HG02852 (cell line): ENCODE measurements at regions not wholly inside any gene's neighbourhood (a gene's known extent, or its start where the extent isn't known, plus 50 kb on each side); places are given as distances from the start of the nearest gene placed in this dataset.

Experiments
- ATAC-seq: cut with Tn5 transposase; IDR thresholded peaks from one replicate; pipeline ENCODE4 v1.9.1; 2021; ENCODE audit warnings: mild to moderate bottlenecking, moderate library complexity; ENCODE audit not compliant: unreplicated experiment

DNA sequence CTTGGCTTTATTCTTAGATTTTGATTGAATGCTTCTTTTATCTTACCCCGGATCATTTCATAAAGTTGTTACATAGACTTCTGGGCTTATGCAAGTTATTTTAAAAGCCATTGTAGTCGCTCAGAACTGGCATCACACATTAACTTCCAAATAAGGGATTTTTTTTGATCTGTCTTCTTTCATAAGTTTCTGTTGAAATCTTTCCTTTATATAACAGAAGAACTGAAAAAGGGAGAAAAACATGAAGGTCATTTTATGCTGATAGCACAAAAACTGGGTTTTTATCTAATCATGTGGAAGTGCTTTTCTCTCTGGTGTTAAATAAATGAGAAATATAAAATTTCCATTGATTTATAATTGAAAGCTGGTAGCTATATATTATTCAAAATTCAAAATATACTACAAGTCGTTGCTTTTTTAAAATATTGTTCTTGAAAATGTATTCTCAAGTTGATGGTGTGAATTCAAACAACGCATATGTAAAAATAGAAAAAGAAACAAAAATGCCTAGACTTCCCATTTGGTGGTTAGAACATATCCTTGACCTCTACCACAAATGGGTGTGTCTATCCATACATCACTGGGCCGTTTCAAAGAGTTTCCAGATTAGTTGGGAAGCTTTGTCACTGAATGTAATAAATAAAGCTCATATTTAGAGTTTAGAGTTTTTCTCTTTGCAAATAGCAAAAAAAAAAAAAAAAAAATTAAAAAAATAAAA lies 258.3 kb upstream of the ZPLD1 start:
- no peak for ATAC-seq

DNA sequence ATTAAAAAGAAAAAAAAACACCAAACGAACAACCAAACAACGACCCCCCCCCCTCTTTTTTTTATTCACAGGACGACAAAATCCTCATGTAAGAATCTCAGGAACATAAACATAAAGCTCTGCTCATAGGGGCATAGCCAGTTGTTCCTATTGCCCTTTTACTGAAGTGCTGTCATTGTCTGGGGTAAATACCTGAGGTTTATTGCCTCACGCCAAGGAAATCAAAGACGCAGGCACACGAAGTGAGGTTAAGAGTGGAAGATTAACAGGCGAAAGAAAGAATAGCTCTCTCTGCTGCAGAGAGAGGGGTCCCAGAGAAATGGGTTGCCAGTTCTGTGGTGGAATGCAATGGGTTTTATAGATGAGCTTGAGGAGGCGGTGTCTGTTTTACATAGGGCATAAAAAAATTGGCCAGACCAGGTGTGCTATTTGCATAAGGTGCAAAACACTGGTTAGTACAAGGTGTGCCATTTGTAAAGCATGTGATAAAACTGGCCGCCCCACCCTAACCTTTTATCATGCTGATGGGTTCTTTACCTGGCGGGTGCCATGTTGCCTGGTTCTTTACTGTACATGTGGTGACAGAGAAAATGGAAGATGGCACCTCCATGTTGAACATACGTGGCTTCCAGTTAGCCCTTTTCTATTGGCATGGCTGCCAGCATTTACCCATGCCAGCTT lies 257.6 kb upstream of the ZPLD1 start:
- no peak for ATAC-seq

DNA sequence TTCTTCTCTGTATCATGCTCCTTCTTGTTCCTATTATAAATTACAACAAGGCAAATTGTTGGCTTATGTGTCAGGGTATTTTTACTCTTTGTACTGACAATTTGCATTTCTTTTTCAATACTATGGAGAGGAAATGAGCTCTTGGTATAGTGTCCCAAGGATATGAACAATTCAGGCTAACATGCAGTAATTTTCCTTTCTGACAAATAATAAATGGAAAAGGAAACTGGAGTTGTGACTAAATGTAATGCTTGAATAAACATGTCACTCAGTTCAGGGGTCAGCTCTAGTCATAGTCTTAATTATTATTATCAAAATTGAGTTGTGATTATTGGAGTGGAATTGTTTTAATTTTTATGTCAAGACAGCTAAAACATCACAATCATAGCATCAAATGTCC lies 256.0 kb upstream of the ZPLD1 start:
- no peak for ATAC-seq

DNA sequence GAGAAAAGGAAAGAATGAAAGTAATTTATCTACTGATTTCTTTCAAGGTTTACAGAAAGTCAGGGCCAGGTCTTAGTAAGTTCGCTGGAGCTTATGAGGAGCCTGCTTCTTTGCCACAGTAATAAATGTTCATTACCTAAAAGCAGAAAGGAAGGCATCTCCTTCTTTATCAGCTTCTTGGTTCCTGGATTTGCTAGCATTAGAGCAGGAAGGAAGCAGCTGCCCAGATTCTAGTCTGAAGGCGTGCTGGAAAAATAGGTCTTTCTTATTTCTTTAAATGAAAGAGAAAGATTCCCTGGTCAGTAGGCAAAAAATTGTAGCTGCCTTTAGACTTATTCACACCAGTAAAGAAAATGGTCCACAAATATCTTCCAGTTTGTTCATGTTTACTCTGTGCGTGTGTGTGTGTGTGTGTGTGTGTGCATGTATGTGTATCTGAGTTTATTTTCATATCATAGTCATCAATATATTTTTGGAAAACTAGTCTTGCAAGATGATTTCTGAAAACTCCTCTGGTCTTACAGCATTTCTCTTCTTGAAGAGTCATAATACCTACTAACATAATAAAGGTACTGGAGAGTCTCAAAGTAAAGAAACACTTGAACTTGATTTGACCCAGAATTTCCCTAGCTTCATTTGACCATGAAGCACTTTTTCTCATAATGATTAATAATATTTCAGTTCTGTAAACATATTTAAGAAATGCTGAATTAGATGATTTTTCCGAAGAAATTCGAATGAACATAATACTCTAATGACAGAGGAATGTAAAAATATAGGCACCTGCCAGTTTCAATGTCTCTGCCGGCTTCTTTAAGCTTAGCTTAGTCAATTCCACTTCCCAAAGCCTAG lies 255.3 kb upstream of the ZPLD1 start:
- peak; percentile 74 for ATAC-seq

DNA sequence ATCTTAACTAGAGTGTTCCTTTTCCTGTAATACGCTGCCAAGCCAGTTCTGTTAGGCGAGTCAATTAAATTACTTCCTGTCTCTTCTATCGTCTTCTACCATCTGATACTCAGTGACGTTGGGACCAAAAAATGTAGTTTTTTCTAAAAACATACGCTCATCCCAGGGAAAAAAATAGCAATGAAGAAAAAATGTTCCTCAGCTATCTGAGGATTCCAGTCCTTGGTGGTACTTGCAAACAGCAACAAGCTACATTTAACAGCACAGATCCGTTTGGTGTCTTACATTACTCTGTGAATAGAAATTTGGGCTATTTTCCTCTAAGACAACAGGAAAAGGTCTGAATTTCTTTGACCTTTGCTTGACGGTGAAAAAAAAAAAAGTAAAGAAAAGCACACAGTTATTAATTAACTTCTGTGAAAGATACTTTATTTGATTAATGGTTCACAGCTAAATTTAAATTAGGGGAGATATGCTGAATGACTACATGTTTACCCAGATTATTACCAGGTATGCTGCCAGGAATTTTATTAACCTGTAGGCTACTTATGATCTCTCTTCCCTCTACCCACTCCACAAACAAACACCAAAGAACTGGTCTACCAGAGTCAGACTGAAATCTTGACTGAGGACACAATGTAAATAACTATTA lies 254.4 kb upstream of the ZPLD1 start:
- peak; percentile 40 for ATAC-seq

DNA sequence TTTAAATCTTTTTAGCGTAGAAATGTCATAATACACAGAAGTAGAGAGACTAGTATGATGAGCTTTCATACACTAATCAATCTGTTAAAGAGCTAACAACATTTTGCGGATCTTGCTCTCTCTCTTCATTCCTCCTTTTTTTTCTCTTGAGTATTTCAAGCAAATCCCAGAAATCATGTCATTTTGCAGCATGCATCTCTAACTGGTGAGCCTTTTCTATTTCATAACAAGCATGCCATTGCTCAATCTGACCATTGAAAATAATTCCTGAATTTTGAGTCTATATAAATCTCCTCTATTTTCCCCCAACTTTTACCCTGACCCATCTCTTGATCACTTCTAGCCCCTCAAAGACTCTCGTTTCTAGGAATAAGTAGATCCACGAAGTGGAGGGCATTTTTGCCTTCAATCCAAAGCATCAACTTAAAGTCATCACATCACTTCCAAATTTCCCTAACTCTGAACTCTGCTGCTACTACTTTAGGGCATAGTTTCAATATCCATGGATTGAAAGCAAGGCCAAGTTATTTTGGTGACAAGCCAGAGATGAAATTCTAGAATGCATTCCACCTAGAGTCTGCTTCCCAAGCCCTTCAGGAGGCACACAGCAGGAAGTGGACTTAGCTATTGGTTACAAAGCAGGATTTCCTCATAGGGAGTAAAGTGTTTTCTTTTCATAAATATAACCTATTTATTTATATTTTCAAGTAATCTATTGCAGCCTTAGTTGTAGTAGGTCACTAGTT lies 253.5 kb upstream of the ZPLD1 start:
- no peak for ATAC-seq

DNA sequence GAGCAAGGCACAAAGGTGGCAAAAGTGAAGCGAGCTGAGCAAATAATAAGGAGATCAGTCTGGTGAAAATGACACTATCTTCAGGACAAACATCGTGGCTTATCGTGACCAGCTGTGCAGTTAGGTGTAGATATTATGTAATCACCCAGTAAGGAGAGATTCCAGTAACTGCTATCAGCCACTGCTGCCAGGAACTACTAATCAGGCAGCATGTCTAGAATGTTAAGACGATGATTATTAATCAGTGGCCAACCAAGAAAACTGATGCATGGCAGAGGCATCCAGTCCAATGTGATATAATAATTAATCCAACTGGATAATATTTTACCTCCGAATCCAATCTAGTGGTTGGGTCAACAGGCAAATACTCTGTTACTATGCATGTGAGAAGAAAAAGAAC lies 252.7 kb upstream of the ZPLD1 start:
- no peak for ATAC-seq

DNA sequence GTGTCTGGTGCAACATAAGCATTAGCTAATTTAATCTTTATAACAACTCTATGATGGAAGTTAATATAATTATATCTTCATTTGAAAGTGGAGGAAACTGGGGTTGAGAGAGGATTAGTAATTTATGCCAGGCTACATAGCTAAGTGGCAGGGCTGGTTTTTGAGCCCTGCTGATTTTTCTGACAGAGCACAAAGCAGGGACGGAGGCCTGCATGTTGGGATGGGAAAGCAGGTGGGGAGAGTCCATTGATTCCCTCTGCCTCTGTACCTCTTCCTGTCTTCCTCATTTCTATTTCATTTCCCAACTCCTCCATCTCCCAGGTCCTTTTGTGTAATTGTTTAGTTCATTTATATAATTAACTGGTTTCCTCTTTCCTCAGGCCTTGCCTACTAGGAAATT lies 251.6 kb upstream of the ZPLD1 start:
- no peak for ATAC-seq

DNA sequence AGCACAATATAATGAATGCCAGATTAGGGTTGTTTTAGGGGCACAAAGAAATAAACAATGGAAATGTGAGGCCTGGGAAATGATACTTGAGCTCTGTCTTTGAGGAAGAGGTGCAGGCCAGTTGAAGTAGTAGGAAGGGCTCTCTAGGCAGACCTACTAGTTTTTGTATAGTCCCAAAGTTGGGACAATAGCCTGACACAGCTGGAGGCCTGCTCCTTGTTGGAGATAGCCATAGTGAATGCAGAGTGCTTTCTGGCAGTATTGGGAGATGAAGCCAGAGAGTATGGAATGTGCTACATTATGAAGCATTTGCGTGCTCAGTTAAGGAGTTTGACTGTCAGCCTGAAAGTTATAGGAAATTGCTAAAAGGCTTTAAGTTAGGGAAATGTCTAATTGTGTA lies 251.2 kb upstream of the ZPLD1 start:
- no peak for ATAC-seq

DNA sequence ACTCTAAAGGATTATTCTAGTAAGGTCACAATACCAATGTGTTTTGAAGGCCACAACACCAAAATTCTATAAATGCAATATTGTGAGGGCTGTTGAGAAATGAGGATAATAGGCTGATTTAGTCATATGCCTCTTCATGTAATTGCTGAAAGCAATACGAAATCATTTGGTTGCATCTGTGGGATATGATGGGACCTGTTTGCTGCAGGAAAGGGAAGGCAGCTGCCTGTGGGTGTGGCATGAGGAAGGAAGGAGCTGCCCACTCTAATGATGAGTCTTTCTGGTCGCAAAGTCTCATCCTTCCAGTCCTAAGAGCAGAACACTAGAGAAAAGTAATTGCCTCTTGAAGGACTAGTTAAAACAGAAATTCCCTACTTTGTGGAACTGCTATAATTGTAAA lies 245.3 kb upstream of the ZPLD1 start:
- no peak for ATAC-seq

DNA sequence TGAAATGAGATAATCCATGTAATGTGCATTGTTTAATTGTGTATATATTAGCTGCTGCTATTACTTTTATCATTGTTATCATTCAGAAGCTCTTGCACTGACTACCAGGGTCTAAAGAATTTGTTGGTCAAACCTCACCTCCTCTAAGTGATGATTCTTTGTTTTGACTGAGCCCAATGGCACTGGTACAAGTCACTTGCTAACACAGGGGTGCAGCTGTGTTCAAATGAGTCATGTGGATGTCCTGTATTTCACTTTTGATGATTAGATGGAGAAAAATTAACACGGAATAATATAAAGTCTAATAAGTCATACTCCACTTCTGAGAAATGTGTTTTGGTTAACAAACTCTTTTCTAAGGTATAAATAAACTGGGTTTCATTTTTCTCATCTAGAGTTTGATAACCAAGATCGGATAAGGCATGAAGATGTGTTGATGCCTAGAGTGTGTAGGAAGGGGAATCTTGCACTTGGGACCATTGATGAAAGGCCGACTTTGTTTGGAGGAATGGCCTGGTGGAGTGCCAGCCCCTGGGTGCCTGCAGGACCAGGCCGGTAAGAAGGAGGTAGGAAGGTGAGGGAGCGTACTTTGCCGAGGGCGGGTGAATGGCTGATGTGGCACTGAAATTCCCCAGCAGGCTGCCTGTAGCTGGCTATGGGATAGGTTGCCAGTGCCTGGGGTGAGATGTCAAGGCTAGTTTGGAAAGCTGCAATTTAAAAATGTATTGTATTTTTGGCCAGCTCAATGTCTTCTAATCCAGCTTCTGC lies 244.7 kb upstream of the ZPLD1 start:
- no peak for ATAC-seq

DNA sequence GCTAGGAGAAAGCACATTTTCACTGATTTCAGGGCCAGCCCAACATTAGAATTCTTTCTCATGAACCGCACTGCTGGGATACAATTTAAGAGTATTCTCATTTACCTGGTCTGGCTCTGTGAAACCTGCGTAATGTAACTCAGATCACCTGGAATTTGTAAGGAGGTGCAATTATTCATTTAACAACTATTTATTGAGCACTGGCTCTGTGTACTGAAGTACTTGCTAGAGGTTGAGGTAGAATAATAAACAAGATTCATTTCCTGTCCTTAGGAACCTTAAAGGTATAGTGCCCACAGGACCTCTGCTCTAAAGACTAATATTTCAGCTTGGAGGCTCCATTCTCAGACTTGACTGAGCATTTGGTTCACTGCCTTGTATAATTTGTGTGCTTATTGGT lies 242.2 kb upstream of the ZPLD1 start:
- no peak for ATAC-seq

DNA sequence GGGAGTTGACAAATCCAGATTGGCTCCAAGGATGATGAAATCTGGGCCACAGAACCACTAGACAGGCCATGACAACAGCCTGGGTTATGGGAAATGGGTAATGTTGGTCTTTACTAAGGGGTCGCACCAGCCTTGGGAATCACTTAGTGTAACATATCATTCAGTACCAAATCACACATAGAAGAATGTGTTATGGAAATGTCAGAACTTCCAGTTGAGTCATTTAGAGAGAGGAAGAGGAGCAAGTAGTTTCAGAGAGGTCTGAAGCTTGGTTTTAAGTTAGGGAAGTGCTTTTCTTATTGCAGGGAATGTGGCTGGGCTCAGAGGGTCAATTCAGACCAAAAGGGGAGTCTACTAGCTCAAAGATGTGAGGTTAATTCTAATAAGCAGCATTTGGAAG lies 241.6 kb upstream of the ZPLD1 start:
- ATAC-seq, result no peak

DNA sequence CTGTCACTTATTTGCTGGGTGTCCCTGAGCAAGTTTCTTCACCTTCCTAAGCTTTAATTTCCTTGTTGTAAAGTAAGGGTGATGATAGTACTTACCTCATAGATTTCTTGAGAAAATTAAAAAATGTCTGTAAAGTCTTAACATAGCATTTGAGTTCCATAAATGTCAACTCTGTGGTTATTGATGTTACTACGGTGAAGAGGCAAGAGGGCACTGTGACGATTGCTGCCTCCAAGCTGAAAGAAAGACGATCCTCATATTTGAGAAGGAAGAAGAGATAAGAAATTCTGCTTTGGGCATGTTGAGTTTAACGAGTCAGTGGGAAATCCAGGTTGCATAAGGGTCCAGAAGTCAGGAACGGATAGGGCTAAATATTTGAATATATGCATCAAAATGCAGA lies 240.8 kb upstream of the ZPLD1 start:
- no peak for ATAC-seq

DNA sequence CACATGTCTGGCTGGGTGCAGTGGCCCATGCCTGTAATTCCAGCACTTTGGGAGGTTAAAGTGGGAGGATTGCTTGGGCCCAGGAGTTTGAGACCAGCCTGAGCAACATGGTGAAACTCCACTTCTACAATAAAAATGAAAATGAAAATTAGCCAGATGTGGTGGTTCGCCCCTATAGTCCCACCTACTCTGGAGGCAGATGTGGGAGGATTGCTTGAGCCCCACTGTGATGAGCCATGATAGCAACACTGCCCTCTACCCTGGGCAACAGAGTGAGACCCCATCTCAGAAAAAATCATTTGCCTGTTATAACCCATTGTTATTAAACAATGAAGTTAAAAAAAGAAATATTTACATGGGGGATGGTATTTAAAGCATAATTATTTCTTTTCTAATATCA lies 240.1 kb upstream of the ZPLD1 start:
- no peak for ATAC-seq

DNA sequence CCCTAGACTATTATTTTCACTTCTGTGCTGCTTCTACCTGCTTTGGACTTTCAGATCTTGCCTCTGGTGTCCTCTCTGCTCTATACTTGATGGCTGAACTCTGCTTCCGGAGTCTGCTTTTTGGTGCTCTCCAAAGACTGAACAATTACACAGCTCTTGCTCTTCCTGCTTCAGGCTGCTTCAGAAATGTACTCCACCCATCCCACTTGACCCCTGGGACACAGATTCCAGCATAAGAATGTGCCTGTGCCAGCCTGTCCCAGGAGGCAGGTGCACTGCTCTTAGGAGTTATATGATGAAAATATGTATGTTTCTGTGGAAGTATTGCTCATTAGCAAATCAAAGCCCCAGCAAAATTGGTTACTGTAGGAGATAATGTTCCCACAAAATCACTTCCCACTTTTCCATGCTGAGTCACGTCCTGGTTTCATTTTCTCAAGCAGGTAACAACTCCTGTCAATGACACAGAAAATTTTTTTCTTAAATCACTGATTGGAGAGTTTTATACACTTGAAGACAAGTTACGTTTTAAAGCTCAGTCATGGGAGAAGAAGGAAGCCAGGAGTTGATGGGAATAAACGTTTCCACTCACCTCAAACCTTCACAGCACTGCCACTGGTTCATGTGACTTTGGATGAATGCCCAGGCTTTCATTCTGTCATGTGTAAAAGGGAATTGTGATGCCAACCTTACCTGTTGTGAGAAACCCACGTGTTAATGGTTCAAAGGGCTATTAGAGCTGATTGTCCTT lies 239.4 kb upstream of the ZPLD1 start:
- no peak for ATAC-seq

DNA sequence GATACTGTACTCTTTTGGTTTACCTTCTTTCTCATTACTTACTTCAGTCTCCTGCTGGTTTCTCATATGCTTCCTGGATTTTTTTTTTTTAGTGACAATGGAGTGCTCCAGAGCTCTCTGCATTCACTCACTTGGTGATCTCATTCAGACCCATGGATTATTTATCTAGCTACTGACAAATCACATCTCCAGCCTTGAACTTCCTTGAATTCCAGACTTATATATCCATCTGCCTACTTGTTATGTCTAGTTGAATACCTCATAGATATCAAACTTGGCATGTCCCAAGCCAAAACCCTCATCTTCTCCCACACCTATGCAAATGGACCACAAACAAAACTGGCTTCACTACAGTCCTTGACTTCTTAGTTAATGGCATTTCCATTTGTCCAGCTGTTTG lies 234.7 kb upstream of the ZPLD1 start:
- no peak for ATAC-seq

DNA sequence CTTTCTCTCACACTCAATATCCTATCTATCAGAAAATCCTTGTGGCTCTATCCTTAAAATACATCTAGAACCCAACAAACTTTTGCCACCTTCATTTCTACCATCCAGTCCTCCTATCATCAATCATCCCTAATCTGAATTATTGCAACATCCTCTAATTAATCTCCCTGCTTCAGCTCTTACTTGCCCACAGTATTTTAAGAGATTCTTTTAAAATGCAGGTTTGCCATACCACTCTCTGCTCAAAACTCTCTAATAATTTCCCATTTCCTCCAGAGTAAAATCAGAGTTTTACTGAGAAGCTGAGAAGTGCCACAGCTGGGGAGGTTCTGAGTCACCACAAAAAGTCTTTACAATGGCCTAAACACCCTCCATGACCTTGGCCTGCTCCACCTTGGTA lies 234.3 kb upstream of the ZPLD1 start:
- ATAC-seq, result no peak

DNA sequence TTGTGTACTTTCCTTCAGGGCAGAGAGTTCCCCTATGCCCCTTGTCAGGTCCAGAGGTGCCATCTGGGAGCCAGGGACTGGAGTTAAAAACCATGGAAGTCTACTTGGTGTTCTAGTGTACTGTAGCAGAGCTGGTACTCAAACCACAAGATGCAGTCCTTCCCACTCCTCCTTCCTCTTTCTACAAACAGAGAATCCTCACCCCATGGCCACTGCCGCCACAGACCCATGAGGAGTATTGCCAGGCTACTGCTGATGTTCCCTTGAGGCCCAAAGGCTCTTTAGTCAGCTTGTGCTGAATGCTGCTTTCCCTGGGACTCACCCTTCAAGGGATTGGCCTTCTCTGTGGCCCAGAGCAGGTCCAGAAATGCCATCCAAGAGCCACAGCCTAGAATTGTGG lies 229.2 kb upstream of the ZPLD1 start:
- no peak for ATAC-seq
